ENCODE measurements at regions not wholly inside any gene's neighbourhood (a gene's known extent, or its start where the extent isn't known, plus 50 kb on each side); places are given as distances from the start of the nearest gene placed in this dataset.

GRCh38 chr5:2996248-2996647, 244.8 kb upstream of the IRX2 start:
- TF ChIP-seq, protein P1, sequence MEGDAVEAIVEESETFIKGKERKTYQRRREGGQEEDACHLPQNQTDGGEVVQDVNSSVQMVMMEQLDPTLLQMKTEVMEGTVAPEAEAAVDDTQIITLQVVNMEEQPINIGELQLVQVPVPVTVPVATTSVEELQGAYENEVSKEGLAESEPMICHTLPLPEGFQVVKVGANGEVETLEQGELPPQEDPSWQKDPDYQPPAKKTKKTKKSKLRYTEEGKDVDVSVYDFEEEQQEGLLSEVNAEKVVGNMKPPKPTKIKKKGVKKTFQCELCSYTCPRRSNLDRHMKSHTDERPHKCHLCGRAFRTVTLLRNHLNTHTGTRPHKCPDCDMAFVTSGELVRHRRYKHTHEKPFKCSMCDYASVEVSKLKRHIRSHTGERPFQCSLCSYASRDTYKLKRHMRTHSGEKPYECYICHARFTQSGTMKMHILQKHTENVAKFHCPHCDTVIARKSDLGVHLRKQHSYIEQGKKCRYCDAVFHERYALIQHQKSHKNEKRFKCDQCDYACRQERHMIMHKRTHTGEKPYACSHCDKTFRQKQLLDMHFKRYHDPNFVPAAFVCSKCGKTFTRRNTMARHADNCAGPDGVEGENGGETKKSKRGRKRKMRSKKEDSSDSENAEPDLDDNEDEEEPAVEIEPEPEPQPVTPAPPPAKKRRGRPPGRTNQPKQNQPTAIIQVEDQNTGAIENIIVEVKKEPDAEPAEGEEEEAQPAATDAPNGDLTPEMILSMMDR (conservative IDR thresholded peaks at IDR 0.05; ENCODE audit: low read length), result no peak
- no peak for TF ChIP-seq EZH2phosphoT487 (IDR thresholded peaks at IDR 0.05; ENCODE audit: borderline replicate concordance)

All from Loucy (cell line).